GM12878 (cell line): ENCODE measurements at regions not wholly inside any gene's neighbourhood (a gene's known extent, or its start where the extent isn't known, plus 50 kb on each side); places are given as distances from the start of the nearest gene placed in this dataset.

Source experiments
- ATAC-seq: fragments of 200-7000 bp; cut with Tn5 transposase; 3 replicates; pipeline ENCODE4 v1.9.1; 2020; ENCODE audit warnings: mild to moderate bottlenecking, moderate library complexity
- BruUV-seq: library from RNA; stranded (reverse); fragments of 400-500 nt; replicated peaks from 2 replicates; lab custom pipeline; 2021; lab: Mats Ljungman, UMichigan
- CTCF ChIA-PET: fragments of 300-600 bp; sonication (Branson Sonifier 250); formaldehyde crosslinking; extraction: SDS; loops from one replicate; lab custom pipeline; 2021; ENCODE audit warnings: inconsistent platforms; lab: Yijun Ruan, JAX
- POLR2A ChIA-PET: fragments of 350-600 bp; formaldehyde crosslinking; extraction: SDS; loops from one replicate; lab custom pipeline; 2021; ENCODE audit warnings: inconsistent platforms; lab: Charles Lee
- RAD21 ChIA-PET: fragments of 300-600 bp; sonication (Branson Sonifier 250); formaldehyde crosslinking; loops from one replicate; lab custom pipeline; 2023; ENCODE audit warnings: antibody characterized with exemption; ENCODE audit not compliant: unreplicated experiment; lab: Charles Lee
- SMC1A ChIA-PET: fragments of 300-600 bp; sonication (Branson Sonifier 250); formaldehyde crosslinking; loops from one replicate; lab custom pipeline; 2023; ENCODE audit not compliant: unreplicated experiment, uncharacterized antibody; lab: Charles Lee
- DNase-seq: peaks from one replicate; pipeline ENCODE4 v3.0.0-alpha.2; 2011; ENCODE audit warnings: low read depth, low spot score
- FAIRE-seq: peaks from 3 replicates; lab custom pipeline; 2011; peaks lifted over from hg19 to GRCh38; lab: Jason Lieb, UNC
- H2AFZ ChIP-seq: 2 replicates; pipeline ENCODE4 v1.6.0; 2011; ENCODE audit warnings: low read depth, low read length, control low read depth; ENCODE audit not compliant: control insufficient read depth
- H3K27ac ChIP-seq: 2 replicates; pipeline ENCODE4 v1.5.1; 2011; ENCODE audit warnings: control low read depth; ENCODE audit not compliant: control insufficient read depth, insufficient read depth
- H3K27me3 ChIP-seq, 2 experiments: replicated peaks in 1 of 2; 2 replicates each; pipeline versions ENCODE4 v1.6.0 to v1.6.1; 2011; ENCODE audit warnings: low read length in 1 of 2; ENCODE audit not compliant: control insufficient read depth in 2 of 2, insufficient read depth in 2 of 2
- H3K36me3 ChIP-seq, 2 experiments: 2 replicates each; pipeline ENCODE4 v1.5.1; 2011; ENCODE audit warnings: low read length in 1 of 2; ENCODE audit not compliant: control insufficient read depth in 2 of 2, insufficient read depth in 2 of 2
- H3K4me1 ChIP-seq: 2 replicates; pipeline ENCODE4 v1.6.1; 2011; ENCODE audit warnings: mild to moderate bottlenecking, low read length, moderate library complexity, mixed read lengths; ENCODE audit not compliant: control insufficient read depth, insufficient read depth
- H3K4me2 ChIP-seq: 2 replicates; pipeline ENCODE4 v1.6.0; 2011; ENCODE audit warnings: control low read depth; ENCODE audit not compliant: control insufficient read depth, insufficient read depth
- H3K4me3 ChIP-seq: fragments of 200-600 bp; sonication (generic); 2 replicates; pipeline ENCODE4 v1.5.1; 2016
- H3K79me2 ChIP-seq: 2 replicates; pipeline ENCODE4 v1.6.0; 2011; ENCODE audit warnings: low read length; ENCODE audit not compliant: control insufficient read depth, insufficient read depth
- H3K9ac ChIP-seq: 2 replicates; pipeline ENCODE4 v1.8.0; 2011; ENCODE audit warnings: low read length, control low read depth, mixed read lengths; ENCODE audit not compliant: control insufficient read depth, insufficient read depth
- H3K9me3 ChIP-seq: replicated peaks from 3 replicates; pipeline ENCODE4 v1.5.1; 2011; ENCODE audit warnings: mild to moderate bottlenecking, low read length; ENCODE audit not compliant: control insufficient read depth, insufficient read depth
- H4K20me1 ChIP-seq: 2 replicates; pipeline ENCODE4 v1.6.0; 2011; ENCODE audit not compliant: control insufficient read depth, insufficient read depth
- EP300 ChIP-seq, 2 experiments: fragments of 150-350 bp in 1 of 2; IDR thresholded peaks; 2 replicates each; pipeline ENCODE4 v1.6.1; 2011 to 2012; ENCODE audit warnings: low read depth in 2 of 2, low read length in 2 of 2, borderline replicate concordance in 1 of 2, improper control_type of control experiment in 1 of 2, inconsistent platforms in 1 of 2; ENCODE audit not compliant: control insufficient read depth in 1 of 2
- IKZF1 ChIP-seq: fragments of 450-650 bp; conservative IDR thresholded peaks from 2 replicates; pipeline ENCODE4 v1.6.1; 2017; ENCODE audit warnings: antibody characterized with exemption, mild to moderate bottlenecking
- LARP7 ChIP-seq: fragments of 450-650 bp; IDR thresholded peaks from 2 replicates; pipeline ENCODE4 v1.6.1; 2017; ENCODE audit warnings: mild to moderate bottlenecking
- MYB ChIP-seq: fragments of 150-350 bp; IDR thresholded peaks from 2 replicates; pipeline ENCODE4 v1.6.1; 2014; ENCODE audit warnings: mild to moderate bottlenecking, low read depth, low read length, borderline replicate concordance
- SIX5 ChIP-seq: IDR thresholded peaks from 2 replicates; pipeline ENCODE4 v1.6.1; 2011; ENCODE audit warnings: mild to moderate bottlenecking, low read depth, low read length, moderate library complexity; ENCODE audit not compliant: severe bottlenecking
- TAF1 ChIP-seq: IDR thresholded peaks from 2 replicates; pipeline ENCODE4 v1.6.1; 2011; ENCODE audit warnings: mild to moderate bottlenecking, low read depth, low read length, borderline replicate concordance
- TCF12 ChIP-seq: IDR thresholded peaks from 2 replicates; pipeline ENCODE4 v1.6.1; 2011; ENCODE audit warnings: low read depth, mild to moderate bottlenecking, low read length
- ZNF622 ChIP-seq: fragments of 450-650 bp; IDR thresholded peaks from 2 replicates; pipeline ENCODE4 v1.6.1; 2017; ENCODE audit warnings: mild to moderate bottlenecking, inconsistent platforms
- WGBS: methylation state at CpG from one replicate; pipeline ENCODE4 v1.1.6; 2016; ENCODE audit warnings: low lambda C conversion rate; ENCODE audit not compliant: insufficient replicate concordance, insufficient coverage; ENCODE audit errors: missing lambda C conversion rate; 5-methylcytosine and 5-hydroxymethylcytosine counted together
- in situ Hi-C: fragments of 300-500 bp; cut with MboI; formaldehyde crosslinking; loops from 9 replicates; pipeline ENCODE4 v1.14.3; 2018; ENCODE audit warnings: mixed read lengths
- intact Hi-C: fragments of 100-400 bp; cut with micrococcal nuclease; formaldehyde crosslinking; loops from one replicate; pipeline ENCODE4 v1.14.2; 2022; ENCODE audit not compliant: unreplicated experiment
- TF ChIP-seq, protein P1 (sequence below): IDR thresholded peaks from 2 replicates; pipeline ENCODE4 v1.6.1; 2012; ENCODE audit warnings: low read depth, low read length, improper control_type of control experiment
- TF ChIP-seq, protein P2 (sequence below), 3 experiments: IDR thresholded peaks in 2 of 3; conservative IDR thresholded peaks in 1 of 3; 2 replicates each; pipeline ENCODE4 v1.5.1; 2011; ENCODE audit warnings: low read depth in 3 of 3, low read length in 3 of 3, mild to moderate bottlenecking in 3 of 3, control low read depth in 2 of 3, moderate library complexity in 2 of 3, inconsistent platforms in 1 of 3, mixed read lengths in 1 of 3; ENCODE audit not compliant: control insufficient read depth in 2 of 3, insufficient read depth in 1 of 3; ENCODE audit errors: extremely low read depth in 1 of 3

DNA sequence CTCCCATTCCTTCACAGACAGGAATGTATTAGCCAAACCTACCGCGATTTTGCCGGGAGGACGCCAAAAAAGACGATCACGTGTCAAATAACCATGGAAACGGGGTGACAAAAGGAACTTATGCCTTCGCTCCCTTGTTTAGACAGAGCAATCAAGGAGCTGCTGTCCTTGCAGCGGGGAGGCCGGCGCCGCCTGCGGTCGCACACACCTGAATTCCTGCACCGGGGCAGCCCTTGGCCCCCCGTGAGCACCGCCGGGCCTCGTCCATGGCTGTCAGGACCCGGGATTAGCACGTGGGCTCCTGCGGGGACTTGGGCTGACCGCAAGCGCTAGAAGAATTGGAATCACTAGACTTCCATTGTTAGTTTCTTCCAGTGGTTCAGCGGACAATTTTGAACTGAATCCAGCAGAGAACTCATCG, 193.1 kb downstream of the SHQ1 start:
- Histone ChIP-seq H3K27me3 (peaks cover 0 to 5% of the 10 kb centered on the region in 2 experiments; a peak in 1 of 4 replicates), H2AFZ (no peak overlapping the region), H3K36me3 (no peaks in the 10 kb centered on the region), H3K4me1 (no peaks in the 10 kb centered on the region), H4K20me1 (no peaks in the 10 kb centered on the region), H3K9ac (no peak overlapping the region), H3K27ac (no peak overlapping the region), H3K9me3 (no peaks in the 10 kb centered on the region; the same call in 2 of the 3 replicates), H3K4me2 (no peak overlapping the region), H3K4me3 (no peak overlapping the region), H3K79me2 (no peaks in the 10 kb centered on the region)
- in situ Hi-C loops (no loop called here), intact Hi-C loops (no loop called here)
- CTCF ChIA-PET, result interaction anchor here (1.6 to 3.1 kb wide), 2 partner anchors 11 to 402 kb away, joined by 4 to 20 read pairs; no protein-coding TSS in a partner anchor
- BruUV-seq, result no TSS peak
- SMC1A ChIA-PET, result no interaction called here
- POLR2A ChIA-PET, result no interaction called here
- DNase-seq (no peak), FAIRE-seq (no peak), ATAC-seq (no peak)
- TF ChIP-seq, protein P1, sequence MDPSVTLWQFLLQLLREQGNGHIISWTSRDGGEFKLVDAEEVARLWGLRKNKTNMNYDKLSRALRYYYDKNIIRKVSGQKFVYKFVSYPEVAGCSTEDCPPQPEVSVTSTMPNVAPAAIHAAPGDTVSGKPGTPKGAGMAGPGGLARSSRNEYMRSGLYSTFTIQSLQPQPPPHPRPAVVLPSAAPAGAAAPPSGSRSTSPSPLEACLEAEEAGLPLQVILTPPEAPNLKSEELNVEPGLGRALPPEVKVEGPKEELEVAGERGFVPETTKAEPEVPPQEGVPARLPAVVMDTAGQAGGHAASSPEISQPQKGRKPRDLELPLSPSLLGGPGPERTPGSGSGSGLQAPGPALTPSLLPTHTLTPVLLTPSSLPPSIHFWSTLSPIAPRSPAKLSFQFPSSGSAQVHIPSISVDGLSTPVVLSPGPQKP, result no peak
- no peak for TF ChIP-seq MYB
- no peak for TF ChIP-seq LARP7
- no peak for TF ChIP-seq ZNF622
- no peak for TF ChIP-seq SIX5
- TF ChIP-seq IKZF1, result no peak
- no peak for TF ChIP-seq EP300 (IDR thresholded peaks at IDR 0.05; ENCODE audit: borderline replicate concordance in 1 of 2, control insufficient read depth in 1 of 2, low read depth in 2 of 2, low read length in 2 of 2)
- no peak for TF ChIP-seq TCF12
- TF ChIP-seq, protein P2, sequence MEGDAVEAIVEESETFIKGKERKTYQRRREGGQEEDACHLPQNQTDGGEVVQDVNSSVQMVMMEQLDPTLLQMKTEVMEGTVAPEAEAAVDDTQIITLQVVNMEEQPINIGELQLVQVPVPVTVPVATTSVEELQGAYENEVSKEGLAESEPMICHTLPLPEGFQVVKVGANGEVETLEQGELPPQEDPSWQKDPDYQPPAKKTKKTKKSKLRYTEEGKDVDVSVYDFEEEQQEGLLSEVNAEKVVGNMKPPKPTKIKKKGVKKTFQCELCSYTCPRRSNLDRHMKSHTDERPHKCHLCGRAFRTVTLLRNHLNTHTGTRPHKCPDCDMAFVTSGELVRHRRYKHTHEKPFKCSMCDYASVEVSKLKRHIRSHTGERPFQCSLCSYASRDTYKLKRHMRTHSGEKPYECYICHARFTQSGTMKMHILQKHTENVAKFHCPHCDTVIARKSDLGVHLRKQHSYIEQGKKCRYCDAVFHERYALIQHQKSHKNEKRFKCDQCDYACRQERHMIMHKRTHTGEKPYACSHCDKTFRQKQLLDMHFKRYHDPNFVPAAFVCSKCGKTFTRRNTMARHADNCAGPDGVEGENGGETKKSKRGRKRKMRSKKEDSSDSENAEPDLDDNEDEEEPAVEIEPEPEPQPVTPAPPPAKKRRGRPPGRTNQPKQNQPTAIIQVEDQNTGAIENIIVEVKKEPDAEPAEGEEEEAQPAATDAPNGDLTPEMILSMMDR (IDR thresholded peaks at IDR 0.05 in 2 of 3, conservative IDR thresholded peaks at IDR 0.05 in 1 of 3; ENCODE audit: control insufficient read depth in 2 of 3, extremely low read depth in 1 of 3, insufficient read depth in 1 of 3, low read depth in 3 of 3, low read length in 3 of 3), result no peak
- no peak for TF ChIP-seq TAF1
- RAD21 ChIA-PET, result no interaction called here
- 34% methylated on average over 24 of the region's 26 CpGs for WGBS
